Hepatocyte (in vitro differentiated cells): ENCODE measurements at regions not wholly inside any gene's neighbourhood (a gene's known extent, or its start where the extent isn't known, plus 50 kb on each side); places are given as distances from the start of the nearest gene placed in this dataset.

ENCODE experiments used
- DNase-seq: peaks from one replicate; pipeline ENCODE4 v3.0.0-alpha.2; 2016; ENCODE audit warnings: low spot score
- H2AFZ ChIP-seq: fragments of 200-600 bp; sonication (generic); 2 replicates; pipeline ENCODE4 v1.6.0; 2016; ENCODE audit warnings: antibody characterized with exemption, mild to moderate bottlenecking
- H3K27ac ChIP-seq: fragments of 200-600 bp; sonication (generic); 2 replicates; pipeline ENCODE4 v1.5.1; 2016; ENCODE audit warnings: mild to moderate bottlenecking
- H3K27me3 ChIP-seq: fragments of 200-600 bp; sonication (generic); 2 replicates; pipeline ENCODE4 v1.6.1; 2016
- H3K36me3 ChIP-seq: fragments of 200-600 bp; sonication (generic); replicated peaks from 2 replicates; pipeline ENCODE4 v1.5.1; 2016; ENCODE audit warnings: low read depth; ENCODE audit not compliant: insufficient read depth
- H3K4me1 ChIP-seq: fragments of 200-600 bp; sonication (generic); 2 replicates; pipeline ENCODE4 v1.5.1; 2016; ENCODE audit warnings: mild to moderate bottlenecking, moderate library complexity; ENCODE audit not compliant: insufficient read depth
- H3K4me2 ChIP-seq: fragments of 200-600 bp; sonication (generic); 2 replicates; pipeline ENCODE4 v1.6.0; 2016
- H3K4me3 ChIP-seq: fragments of 200-600 bp; sonication (generic); 2 replicates; pipeline ENCODE4 v1.5.1; 2016; ENCODE audit warnings: mild to moderate bottlenecking
- H3K79me2 ChIP-seq: fragments of 200-600 bp; sonication (generic); 2 replicates; pipeline ENCODE4 v1.6.0; 2017; ENCODE audit warnings: mild to moderate bottlenecking
- H3K9me2 ChIP-seq: fragments of 200-600 bp; sonication (generic); replicated peaks from 2 replicates; pipeline ENCODE4 v1.6.0; 2017; ENCODE audit warnings: mild to moderate bottlenecking; ENCODE audit not compliant: insufficient read depth
- H3K9me3 ChIP-seq: fragments of 200-600 bp; sonication (generic); 2 replicates; pipeline ENCODE4 v1.5.1; 2016; ENCODE audit warnings: low read depth, mild to moderate bottlenecking
- H4K20me1 ChIP-seq: fragments of 200-600 bp; sonication (generic); 2 replicates; pipeline ENCODE4 v1.6.0; 2016; ENCODE audit warnings: mild to moderate bottlenecking; ENCODE audit not compliant: insufficient read depth, poor library complexity, severe bottlenecking
- CTCF ChIP-seq: fragments of 200-600 bp; sonication (generic); IDR thresholded peaks from 2 replicates; pipeline ENCODE4 v1.5.1; 2016; ENCODE audit warnings: antibody characterized with exemption, mild to moderate bottlenecking; ENCODE audit not compliant: poor library complexity
- EZH2 ChIP-seq: fragments of 200-600 bp; sonication (generic); IDR thresholded peaks from 2 replicates; pipeline ENCODE4 v1.6.1; 2016; ENCODE audit warnings: antibody characterized with exemption, mild to moderate bottlenecking, borderline replicate concordance
- EZH2phosphoT487 ChIP-seq: fragments of 200-600 bp; sonication (generic); IDR thresholded peaks from one replicate; pipeline ENCODE4 v1.6.1; 2018; ENCODE audit warnings: antibody characterized with exemption, mild to moderate bottlenecking, low read depth, moderate library complexity; ENCODE audit not compliant: unreplicated experiment, severe bottlenecking
- WGBS: methylation state at CpG from one replicate; pipeline ENCODE4 v1.1.6; 2016; ENCODE audit warnings: low lambda C conversion rate; ENCODE audit errors: missing lambda C conversion rate; 5-methylcytosine and 5-hydroxymethylcytosine counted together

GRCh38 chr6:74657011-74657410, 548.8 kb downstream of the COL12A1 start:
- Histone ChIP-seq H3K4me2 (no peak overlapping the region), H3K9me2 (no peaks in the 10 kb centered on the region), H3K79me2 (no peaks in the 10 kb centered on the region), H3K27ac (no peak overlapping the region), H3K4me1 (no peaks in the 10 kb centered on the region), H4K20me1 (no peaks in the 10 kb centered on the region), H3K4me3 (no peak overlapping the region), H3K27me3 (no peaks in the 10 kb centered on the region), H3K36me3 (no peaks in the 10 kb centered on the region), H2AFZ (no peak overlapping the region), H3K9me3 (no peaks in the 10 kb centered on the region)
- 83% methylated on average over 2 of the region's 2 CpGs for WGBS
- no peak for TF ChIP-seq CTCF
- TF ChIP-seq EZH2phosphoT487, result no peak
- TF ChIP-seq EZH2, result no peak
- no peak for DNase-seq

DNA sequence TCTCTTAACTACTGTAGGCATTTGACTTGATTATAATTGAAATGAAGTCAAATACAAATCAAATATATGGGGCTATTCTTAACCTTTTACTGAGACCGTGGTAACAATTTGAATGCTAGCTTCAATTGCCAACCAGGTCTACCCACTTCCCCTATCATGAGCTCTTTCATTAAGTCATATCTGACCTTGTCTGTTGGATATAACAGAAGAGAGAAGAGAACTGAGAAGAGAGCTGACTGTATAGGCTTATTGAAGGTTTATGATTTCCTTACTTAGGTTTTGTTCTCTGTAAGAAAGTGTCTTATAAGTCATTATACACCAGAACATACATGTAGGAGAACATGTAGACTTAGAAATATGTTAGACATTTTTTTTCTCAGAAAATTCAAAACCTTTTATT, 549.4 kb downstream of the COL12A1 start:
- H4K20me1 ChIP-seq, result no peaks in the 10 kb centered on the region
- DNase-seq, result no peak
- no peaks in the 10 kb centered on the region for H3K27me3 ChIP-seq
- H3K4me2 ChIP-seq, result no peak overlapping the region
- no peaks in the 10 kb centered on the region for H3K9me2 ChIP-seq
- no peaks in the 10 kb centered on the region for H3K79me2 ChIP-seq
- H2AFZ ChIP-seq, result no peak overlapping the region
- no peak for TF ChIP-seq EZH2phosphoT487
- no peak overlapping the region for H3K27ac ChIP-seq
- H3K4me3 ChIP-seq, result no peak overlapping the region
- 94% methylated on average over 1 of the region's 1 CpG for WGBS
- no peaks in the 10 kb centered on the region for H3K9me3 ChIP-seq
- no peaks in the 10 kb centered on the region for H3K36me3 ChIP-seq
- no peaks in the 10 kb centered on the region for H3K4me1 ChIP-seq

DNA sequence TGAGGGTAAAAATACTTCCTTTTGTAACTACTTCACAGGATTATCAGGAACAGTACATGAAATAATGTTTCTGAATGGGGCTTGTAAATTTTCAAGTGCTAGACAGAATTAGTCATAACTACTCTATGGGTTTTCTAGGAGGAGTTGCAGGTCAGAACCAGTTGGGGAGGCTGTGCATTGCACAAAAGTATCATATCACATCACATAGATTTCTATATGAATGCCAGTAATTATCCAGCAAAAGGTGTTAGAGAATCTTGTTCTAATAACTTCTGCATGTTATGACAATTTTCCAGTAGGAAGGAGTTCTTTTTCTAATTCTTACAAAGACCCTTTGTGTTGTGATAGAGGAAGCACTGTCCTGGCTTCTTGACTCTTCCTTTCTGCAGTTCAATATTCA, 551.6 kb downstream of the COL12A1 start:
- H3K79me2 ChIP-seq, result no peaks in the 10 kb centered on the region
- H3K27me3 ChIP-seq, result no peaks in the 10 kb centered on the region
- no peak for DNase-seq
- H3K9me3 ChIP-seq, result no peaks in the 10 kb centered on the region
- H3K4me3 ChIP-seq, result no peak overlapping the region
- H3K27ac ChIP-seq, result no peak overlapping the region
- H3K4me2 ChIP-seq, result no peak overlapping the region
- no peaks in the 10 kb centered on the region for H3K36me3 ChIP-seq
- H3K4me1 ChIP-seq, result no peaks in the 10 kb centered on the region
- H3K9me2 ChIP-seq, result no peaks in the 10 kb centered on the region
- no peak for TF ChIP-seq CTCF
- TF ChIP-seq EZH2, result no peak
- TF ChIP-seq EZH2phosphoT487, result no peak
- no peaks in the 10 kb centered on the region for H4K20me1 ChIP-seq
- no peak overlapping the region for H2AFZ ChIP-seq

GRCh38 chr6:74651948-74652842, 553.7 kb downstream of the COL12A1 start:
- TF ChIP-seq EZH2phosphoT487, result no peak
- no peak for TF ChIP-seq CTCF
- no peak for TF ChIP-seq EZH2
- Histone ChIP-seq H3K27me3 (no peaks in the 10 kb centered on the region), H4K20me1 (no peaks in the 10 kb centered on the region), H3K4me1 (no peaks in the 10 kb centered on the region), H3K79me2 (no peaks in the 10 kb centered on the region), H3K27ac (no peak overlapping the region), H3K36me3 (no peaks in the 10 kb centered on the region), H3K4me2 (no peak overlapping the region), H2AFZ (no peak overlapping the region), H3K4me3 (no peak overlapping the region), H3K9me2 (no peaks in the 10 kb centered on the region), H3K9me3 (no peaks in the 10 kb centered on the region)
- DNase-seq, result no peak
- WGBS, result 62% methylated on average over 5 of the region's 5 CpGs
